ENCODE measurements at regions not wholly inside any gene's neighbourhood (a gene's known extent, or its start where the extent isn't known, plus 50 kb on each side); places are given as distances from the start of the nearest gene placed in this dataset.

- DNase-seq, result no peak
Measured at GRCh38 chr3:39000008-39000450, 51.7 kb downstream of the SCN11A start.

DNA sequence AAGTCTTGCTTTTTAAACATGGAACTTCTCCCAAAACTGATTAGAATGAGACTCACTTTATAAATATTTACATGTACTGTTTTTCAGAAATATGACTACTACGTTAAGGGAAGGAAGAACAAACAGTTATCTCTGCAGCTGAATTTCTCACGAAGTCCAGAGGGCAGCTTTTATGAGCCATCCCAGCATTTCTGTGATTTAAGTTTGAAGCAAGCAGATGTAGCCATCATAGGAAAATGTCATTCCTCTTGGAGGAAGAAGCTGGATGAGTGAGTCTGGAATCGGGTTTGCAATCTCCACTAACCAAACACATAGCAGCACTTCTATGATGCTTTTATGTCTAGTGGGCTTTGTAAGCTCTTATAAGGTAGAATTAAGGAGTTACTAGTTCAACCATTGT, 53.7 kb downstream of the SCN11A start:
- no peak for DNase-seq

DNA sequence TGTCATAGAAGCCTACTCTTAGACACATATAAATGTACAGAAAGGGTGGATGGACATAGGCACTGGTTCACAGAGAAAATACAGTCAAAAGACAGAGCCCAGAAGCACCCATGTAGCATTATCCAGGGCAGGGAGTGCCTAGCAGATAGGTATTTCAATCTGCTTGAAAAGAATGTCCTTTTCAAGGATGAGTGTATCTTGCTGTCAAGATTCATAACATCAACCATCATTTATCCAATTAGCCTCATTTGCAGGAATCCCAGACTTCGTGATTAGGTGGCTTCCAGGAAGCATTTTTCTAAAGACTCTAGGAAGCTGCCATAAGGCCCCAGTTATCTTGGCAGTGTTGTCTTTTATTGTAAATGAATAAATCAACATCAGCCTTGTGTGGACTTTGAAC, 55.6 kb downstream of the SCN11A start:
- no peak for DNase-seq

DNA sequence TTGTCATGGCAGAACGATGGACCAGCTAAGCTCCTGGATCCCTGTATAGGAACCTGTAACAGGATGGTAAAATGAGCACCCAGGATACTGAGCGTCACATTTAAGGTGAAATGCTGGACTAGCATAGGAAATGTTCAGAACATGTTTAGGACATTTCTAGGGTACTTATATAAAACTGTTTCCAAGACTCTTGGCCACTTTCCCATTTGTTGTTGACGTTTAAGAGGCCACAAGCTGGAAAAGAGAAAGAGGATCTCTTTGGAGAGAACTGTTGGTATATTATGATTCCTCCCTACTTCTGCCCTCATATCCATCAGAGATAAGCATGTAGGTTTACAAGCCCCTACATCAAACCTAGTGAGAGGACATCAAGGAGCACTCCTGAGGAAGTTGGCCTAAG, 57.5 kb downstream of the SCN11A start:
- no peak for DNase-seq

- DNase-seq, result no peak
Measured at GRCh38 chr3:38992117-38992760, 59.5 kb downstream of the SCN11A start.

GRCh38 chr3:38990621-38991020, 61.1 kb downstream of the SCN11A start:
- DNase-seq, result no peak

- DNase-seq, result no peak
Measured at GRCh38 chr3:38989917-38990510, 61.7 kb downstream of the SCN11A start.

GRCh38 chr3:38988955-38989354, 62.8 kb downstream of the SCN11A start:
- DNase-seq, result no peak

DNA sequence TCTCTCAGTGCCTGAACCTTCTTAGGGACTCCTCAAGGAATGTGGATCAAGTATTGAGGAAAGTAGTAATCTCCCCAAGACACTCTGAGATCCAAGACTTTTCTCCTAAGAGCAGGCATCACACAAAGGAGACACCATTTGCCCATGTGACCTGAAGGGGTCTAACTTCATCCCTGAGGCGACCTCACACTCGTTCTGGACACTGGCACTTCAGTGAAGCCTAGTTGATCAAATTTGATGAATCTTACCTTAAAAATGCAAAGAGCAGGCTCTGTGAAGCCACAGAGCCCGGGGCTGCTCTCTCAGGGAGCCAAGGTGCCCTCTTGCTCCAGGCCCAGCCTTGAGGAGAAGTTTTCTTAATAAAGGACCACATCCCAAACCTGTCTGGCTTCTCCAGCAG, 64.3 kb downstream of the SCN11A start:
- no peak for DNase-seq

GRCh38 chr3:38986901-38987300, 64.8 kb downstream of the SCN11A start:
- DNase-seq, result no peak

DNA sequence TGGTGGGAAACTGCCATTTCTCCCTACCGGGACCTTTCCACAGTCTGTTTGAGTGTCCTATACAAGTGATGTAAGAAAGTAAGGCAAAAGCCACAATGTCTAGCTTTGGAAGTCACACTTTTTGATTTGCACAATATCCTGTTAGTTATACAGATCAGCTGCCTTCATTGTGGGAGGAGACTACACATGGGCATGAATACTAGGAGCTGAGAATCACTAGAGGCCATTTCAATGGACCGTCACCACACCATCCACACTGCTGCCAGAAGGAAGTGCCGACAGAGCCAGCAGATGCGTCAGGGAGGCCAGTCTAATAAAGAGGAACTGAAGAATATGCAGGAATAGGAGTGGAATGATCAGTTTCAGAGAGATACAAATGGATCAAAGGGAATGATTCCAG, 65.8 kb downstream of the SCN11A start:
- no peak for DNase-seq

- no peak for DNase-seq
Measured at GRCh38 chr3:38985581-38985980, 66.2 kb downstream of the SCN11A start.

GRCh38 chr3:38984731-38985130, 67.0 kb downstream of the SCN11A start:
- DNase-seq, result no peak

- no peak for DNase-seq
Measured at GRCh38 chr3:38984110-38984509, 67.6 kb downstream of the SCN11A start.

DNA sequence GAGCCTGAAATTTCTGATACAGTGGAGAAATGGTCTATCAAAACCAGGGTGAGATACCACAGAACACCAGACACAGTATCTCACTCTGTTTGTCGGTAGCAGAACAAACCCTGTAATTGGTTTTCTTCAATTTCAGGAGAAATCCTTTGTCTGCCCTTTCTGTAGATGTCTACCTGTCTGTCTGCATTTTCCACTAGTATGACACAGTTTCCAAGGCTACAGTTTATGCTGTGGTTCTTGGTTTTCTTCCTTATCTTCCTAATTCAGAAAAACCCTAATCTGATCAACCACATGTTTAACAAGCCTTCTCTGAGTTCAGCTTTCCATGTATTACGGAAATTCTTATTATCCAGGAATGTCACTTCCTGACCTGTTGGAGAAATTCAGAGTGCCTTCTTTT, 70.8 kb downstream of the SCN11A start:
- DNase-seq, result no peak

DNA sequence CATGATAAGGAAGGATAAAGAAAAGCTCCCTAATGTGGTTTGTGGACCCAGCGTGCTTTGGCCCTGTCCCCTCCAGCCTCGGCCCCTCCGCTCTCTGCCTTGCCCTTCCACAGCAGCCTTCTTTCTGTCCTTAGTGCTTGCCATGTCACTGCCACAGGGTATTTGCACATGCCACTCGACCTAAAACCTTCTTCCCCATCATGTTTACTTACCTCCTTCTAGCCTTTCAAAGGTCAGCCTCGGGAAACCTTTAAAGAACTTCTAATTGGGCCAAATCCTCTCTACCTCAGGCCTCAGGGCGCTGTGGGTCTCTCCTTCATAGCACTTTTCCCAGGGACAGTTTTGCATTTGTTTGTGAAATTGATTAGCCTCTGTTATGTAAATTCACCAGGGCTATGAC, 73.0 kb downstream of the SCN11A start:
- no peak for DNase-seq

GRCh38 chr3:38970851-38971638, 80.7 kb downstream of the SCN11A start:
- DNase-seq, result no peak

DNA sequence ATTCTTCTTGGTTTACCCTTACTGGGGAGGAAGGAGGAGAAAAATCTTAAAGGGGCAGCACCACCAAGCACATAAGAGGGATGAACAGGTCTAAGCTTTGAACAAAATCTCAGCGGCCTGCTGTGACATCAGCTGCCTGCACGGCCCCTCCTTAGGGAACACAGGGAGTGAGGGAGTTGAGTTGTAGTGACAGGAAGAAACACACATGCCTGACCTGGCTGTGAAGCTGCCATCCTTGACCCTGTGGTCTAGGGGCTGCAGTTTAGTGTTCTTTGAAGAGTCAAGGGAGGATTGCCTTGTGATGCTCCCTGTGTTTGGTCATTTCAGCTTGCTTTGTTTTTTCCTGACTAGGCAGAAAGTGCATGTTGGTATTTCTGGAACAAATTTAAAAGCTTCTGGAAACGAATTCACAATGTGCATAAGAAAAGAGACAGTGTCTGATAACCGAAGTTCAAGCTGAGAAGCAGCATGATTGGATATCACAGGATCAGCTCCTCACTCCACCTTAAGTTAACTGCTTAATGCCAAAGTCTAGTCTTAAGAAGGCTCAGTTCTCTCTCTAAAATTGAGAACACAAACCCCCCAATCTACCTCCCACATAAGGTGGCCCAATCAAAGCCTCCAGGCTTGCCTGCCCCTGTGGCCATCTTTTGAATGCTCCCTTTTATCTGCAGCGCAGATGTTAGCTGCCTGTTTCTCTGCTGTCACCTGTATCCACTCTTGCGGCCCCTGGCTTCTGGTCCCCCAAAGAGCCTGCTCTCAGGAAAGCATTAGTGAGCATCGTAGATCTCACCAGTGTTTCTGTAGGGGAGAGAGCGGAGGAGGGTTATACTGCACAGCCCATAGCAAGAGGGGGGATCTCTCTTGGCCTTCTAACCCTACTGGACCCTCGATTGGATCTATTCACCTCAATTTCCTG, 82.2 kb downstream of the SCN11A start:
- no peak for DNase-seq

DNA sequence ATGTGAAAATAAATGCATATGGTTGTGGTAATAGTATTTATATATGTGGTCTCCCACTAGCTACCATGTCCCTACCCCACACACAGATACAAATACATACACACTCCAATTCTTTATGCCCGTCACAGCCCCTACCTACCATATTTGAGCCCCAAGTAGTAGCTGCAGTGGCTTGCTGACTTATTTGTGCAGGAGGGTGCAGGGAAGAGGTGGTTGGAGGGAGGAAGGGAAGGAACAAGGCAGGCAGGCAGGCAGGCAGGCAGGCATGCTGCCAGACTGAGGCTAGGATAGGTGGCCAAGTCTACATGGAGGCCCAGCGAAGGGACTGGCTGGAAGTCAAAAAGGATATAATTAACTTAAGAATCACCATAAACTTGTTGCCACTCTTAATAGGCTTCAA, 82.9 kb downstream of the SCN11A start:
- DNase-seq, result no peak

GRCh38 chr3:38968403-38968802, 83.3 kb downstream of the SCN11A start:
- DNase-seq, result no peak

DNA sequence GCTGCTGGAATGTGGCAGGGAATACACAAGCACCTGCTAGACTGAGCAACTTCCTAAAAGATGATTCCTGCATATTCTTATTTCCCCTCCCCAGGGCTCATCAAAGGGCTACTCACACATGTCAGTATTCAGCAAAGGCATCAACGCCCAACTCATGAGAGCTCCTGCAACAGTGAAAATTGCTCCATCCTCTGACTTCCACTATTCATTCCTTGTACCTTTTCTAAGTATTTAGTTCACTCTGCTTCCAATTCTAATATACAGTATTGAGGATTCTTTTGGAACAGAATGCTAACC, 84.1 kb downstream of the SCN11A start:
- no peak for DNase-seq

DNA sequence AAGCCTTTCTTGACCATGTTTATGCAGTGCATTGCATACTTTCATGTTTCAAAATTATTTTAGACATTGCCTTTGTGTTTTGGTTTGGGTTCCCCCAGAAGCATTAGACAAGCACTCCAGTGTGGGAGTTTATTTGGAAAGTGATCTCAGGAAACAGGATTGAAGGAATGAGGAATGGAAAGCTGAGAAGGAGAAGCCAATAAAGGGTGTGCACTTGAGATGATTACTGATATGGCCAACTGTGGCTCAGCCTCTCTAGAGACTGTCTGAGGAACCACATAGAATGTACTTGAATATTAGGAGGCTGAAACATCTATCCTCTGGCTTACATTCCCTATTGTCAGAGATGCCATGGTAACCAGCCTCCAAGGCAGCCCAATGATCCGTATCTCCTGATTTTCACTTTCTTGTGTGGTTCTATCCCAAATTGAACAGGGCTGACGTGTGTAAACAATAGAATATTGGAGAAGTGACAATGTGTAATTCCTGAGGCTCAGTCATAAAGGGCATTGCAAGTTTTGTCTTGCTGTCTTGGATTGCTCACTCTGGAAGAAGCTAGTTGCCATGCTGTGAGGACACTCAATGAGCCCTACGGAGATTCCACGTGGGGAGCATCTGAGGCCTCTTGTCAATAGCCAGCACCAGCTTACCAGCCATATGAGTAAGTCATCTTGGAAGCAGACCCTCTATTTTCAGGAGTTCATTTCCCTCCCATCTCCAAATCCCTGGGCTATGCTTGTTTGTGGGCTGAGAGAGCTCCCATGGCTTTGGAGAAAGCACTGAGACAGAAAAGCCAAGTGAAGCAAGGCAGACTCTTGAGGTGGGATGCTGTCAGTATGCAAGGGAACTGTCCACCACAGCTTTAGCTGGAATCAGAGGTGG, 84.7 kb downstream of the SCN11A start:
- no peak for DNase-seq
